ENCODE measurements at regions not wholly inside any gene's neighbourhood (a gene's known extent, or its start where the extent isn't known, plus 50 kb on each side); places are given as distances from the start of the nearest gene placed in this dataset.
"Not testable (repeated sequence)": the region's sequence is repeated elsewhere in the genome, so short reads cannot be mapped to it uniquely, and the experiment has no call there.

GRCh38 chr3:25182794-25183193 is 245.3 kb upstream of the RARB start:
- H3K27ac ChIP-seq: no peak overlapping the region
- TF ChIP-seq, protein P1, sequence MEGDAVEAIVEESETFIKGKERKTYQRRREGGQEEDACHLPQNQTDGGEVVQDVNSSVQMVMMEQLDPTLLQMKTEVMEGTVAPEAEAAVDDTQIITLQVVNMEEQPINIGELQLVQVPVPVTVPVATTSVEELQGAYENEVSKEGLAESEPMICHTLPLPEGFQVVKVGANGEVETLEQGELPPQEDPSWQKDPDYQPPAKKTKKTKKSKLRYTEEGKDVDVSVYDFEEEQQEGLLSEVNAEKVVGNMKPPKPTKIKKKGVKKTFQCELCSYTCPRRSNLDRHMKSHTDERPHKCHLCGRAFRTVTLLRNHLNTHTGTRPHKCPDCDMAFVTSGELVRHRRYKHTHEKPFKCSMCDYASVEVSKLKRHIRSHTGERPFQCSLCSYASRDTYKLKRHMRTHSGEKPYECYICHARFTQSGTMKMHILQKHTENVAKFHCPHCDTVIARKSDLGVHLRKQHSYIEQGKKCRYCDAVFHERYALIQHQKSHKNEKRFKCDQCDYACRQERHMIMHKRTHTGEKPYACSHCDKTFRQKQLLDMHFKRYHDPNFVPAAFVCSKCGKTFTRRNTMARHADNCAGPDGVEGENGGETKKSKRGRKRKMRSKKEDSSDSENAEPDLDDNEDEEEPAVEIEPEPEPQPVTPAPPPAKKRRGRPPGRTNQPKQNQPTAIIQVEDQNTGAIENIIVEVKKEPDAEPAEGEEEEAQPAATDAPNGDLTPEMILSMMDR (conservative IDR thresholded peaks at IDR 0.05): no peak
- no peak for TF ChIP-seq ZFX (IDR thresholded peaks at IDR 0.05)

DNA sequence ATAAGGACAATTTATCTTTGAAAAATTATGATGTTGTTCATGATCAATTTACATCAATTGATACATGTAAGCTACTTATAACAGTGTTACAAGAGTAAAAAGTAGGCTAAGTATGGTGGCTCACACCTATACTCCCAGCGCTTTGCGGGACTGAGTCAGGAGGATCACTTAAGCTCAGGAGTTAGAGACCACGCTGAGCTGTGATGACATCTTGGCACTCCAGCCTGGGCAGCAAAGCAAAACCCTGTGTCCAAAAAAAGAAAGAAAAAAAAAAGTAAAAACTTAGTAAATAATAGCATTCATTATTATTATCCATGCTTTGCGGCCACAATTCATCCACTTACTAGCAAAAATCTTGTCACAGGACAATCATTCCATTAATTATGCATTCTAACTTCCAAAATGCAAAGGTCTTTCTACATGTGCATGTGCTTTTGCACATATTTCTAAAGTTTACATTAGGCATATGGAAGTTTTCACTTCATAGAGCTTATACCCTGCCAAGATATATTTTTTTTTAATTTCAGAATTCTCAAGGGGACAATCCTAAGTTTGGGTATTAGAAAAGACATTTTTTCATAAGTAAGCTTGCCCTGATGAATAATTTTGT is 243.3 kb upstream of the RARB start:
- H3K27ac ChIP-seq: no peak overlapping the region
- TF ChIP-seq, protein P1 (conservative IDR thresholded peaks at IDR 0.05): no peak
- TF ChIP-seq ZFX (IDR thresholded peaks at IDR 0.05): no peak

DNA sequence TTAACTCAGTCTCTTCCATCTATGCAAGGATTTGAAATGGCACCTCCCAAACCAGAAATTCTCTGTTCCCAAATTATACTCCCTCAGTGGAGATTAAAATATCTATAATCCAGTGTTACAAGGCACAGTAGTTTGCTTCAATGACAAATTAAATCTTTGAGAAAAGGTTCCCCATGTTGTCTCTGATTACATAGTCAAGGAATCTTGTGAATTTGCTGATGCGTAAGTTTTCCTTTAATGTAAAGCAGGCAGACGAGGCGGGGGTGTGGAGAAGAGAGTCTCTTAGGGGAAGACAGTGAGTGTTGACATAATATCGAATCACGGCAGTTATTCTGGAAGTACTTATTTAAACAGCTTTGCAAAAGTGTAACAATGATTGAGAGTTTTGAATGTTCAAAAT is 236.4 kb upstream of the RARB start:
- TF ChIP-seq, protein P1 (conservative IDR thresholded peaks at IDR 0.05): no peak
- no peak for TF ChIP-seq ZFX (IDR thresholded peaks at IDR 0.05)
- no peak overlapping the region for H3K27ac ChIP-seq

DNA sequence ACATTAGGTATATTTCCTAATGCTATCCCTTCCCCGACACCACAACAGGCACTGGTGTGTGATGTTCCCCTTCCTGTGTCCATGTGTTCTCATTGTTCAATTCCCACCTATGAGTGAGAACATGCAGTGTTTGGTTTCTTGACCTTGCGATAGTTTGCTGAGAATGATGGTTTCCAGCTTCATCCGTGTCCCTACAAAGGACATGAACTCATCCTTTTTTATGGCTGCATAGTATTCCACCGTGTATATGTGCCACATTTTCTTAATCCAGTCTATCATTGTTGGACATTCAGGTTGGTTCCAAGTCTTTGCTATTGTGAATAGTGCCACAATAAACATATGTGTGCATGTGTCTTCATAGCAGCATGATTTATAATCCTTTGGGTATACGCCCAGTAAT is 228.5 kb upstream of the RARB start:
- not testable (repeated sequence) for H3K27ac ChIP-seq

GRCh38 chr3:25212736-25213135 is 215.3 kb upstream of the RARB start:
- TF ChIP-seq ZFX (IDR thresholded peaks at IDR 0.05): no peak
- TF ChIP-seq, protein P1 (conservative IDR thresholded peaks at IDR 0.05): no peak
- H3K27ac ChIP-seq: no peak overlapping the region

- no peak overlapping the region for H3K27ac ChIP-seq
- TF ChIP-seq, protein P1 (conservative IDR thresholded peaks at IDR 0.05): no peak
- TF ChIP-seq ZFX (IDR thresholded peaks at IDR 0.05): no peak
Measured at GRCh38 chr3:25214034-25214433, 214.0 kb upstream of the RARB start.

- TF ChIP-seq, protein P1 (conservative IDR thresholded peaks at IDR 0.05): no peak
- TF ChIP-seq ZFX (IDR thresholded peaks at IDR 0.05): no peak
- H3K27ac ChIP-seq: no peak overlapping the region
Measured at GRCh38 chr3:25218362-25218761, 209.7 kb upstream of the RARB start.

GRCh38 chr3:25226747-25227146 is 201.3 kb upstream of the RARB start:
- TF ChIP-seq, protein P1 (conservative IDR thresholded peaks at IDR 0.05): no peak
- TF ChIP-seq ZFX (IDR thresholded peaks at IDR 0.05): no peak
- no peak overlapping the region for H3K27ac ChIP-seq

All from C4-2B (cell line).